ENCODE measurements at regions not wholly inside any gene's neighbourhood (a gene's known extent, or its start where the extent isn't known, plus 50 kb on each side); places are given as distances from the start of the nearest gene placed in this dataset.

DNA sequence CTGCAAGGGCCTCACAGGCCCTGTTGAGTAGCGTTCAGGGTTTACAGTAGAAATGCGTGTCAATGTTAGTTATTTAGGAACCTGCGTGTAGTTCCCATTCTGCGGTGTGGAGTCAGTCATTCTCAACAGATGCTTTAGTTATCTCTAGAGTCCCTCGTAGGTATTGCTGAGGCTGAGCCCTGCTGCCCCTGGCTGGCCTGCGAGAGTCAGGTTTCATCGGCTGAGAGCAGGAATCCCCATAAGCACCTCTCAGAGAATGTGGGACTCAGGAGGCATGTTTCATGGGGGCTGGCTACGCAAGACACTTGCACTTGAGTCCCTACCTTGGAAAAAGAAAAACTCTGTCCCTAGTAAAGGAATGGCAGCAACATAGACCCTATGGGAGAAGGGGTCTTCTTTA is 347.5 kb upstream of the ASIC2 start:
- intact Hi-C loops (cut with micrococcal nuclease): no loop called here
- TF ChIP-seq, protein P1, sequence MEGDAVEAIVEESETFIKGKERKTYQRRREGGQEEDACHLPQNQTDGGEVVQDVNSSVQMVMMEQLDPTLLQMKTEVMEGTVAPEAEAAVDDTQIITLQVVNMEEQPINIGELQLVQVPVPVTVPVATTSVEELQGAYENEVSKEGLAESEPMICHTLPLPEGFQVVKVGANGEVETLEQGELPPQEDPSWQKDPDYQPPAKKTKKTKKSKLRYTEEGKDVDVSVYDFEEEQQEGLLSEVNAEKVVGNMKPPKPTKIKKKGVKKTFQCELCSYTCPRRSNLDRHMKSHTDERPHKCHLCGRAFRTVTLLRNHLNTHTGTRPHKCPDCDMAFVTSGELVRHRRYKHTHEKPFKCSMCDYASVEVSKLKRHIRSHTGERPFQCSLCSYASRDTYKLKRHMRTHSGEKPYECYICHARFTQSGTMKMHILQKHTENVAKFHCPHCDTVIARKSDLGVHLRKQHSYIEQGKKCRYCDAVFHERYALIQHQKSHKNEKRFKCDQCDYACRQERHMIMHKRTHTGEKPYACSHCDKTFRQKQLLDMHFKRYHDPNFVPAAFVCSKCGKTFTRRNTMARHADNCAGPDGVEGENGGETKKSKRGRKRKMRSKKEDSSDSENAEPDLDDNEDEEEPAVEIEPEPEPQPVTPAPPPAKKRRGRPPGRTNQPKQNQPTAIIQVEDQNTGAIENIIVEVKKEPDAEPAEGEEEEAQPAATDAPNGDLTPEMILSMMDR (IDR thresholded peaks at IDR 0.05; ENCODE audit: unreplicated experiment): no peak
- no peaks in the 10 kb centered on the region for H3K36me3 Mint-ChIP-seq (ENCODE audit: insufficient read depth, unreplicated experiment)
- no peak overlapping the region for H3K27ac Mint-ChIP-seq (ENCODE audit: low read depth, unreplicated experiment)
- ChIA-PET CTCF (no interaction called here), POLR2A (no interaction called here)
- no peaks in the 10 kb centered on the region for H3K27me3 Mint-ChIP-seq (ENCODE audit: insufficient read depth, unreplicated experiment)
- DNase-seq (ENCODE audit: unreplicated experiment): no peak
- H3K4me1 Mint-ChIP-seq (ENCODE audit: insufficient read depth, unreplicated experiment): no peaks in the 10 kb centered on the region
- BruUV-seq (replicated peaks): no TSS peak
- H3K4me3 Mint-ChIP-seq (ENCODE audit: unreplicated experiment): no peak overlapping the region
- peaks cover 45% of the 10 kb centered on the region for H3K9me3 Mint-ChIP-seq (ENCODE audit: unreplicated experiment)

DNA sequence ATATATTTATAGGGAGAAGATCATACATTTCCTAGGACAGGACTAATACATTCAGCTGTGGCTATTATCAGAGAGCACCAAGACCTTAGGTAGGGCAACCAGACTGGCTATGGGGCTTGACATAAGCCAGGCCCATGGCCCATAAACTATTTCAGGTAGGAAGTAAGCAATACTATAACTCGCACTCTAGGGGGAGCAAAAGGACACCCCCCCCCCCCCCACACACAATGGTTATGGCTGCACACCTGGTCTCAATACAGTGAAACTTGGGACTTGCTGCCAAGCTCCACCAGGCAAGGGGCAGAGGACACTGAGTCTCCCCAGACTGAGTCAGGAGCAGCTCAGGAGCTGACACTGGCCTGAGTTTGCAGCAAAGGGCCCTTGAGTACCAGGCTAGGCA is 348.9 kb upstream of the ASIC2 start:
- no peak overlapping the region for H3K27ac Mint-ChIP-seq (ENCODE audit: low read depth, unreplicated experiment)
- H3K36me3 Mint-ChIP-seq (ENCODE audit: insufficient read depth, unreplicated experiment): no peaks in the 10 kb centered on the region
- intact Hi-C loops (cut with micrococcal nuclease): no loop called here
- no peaks in the 10 kb centered on the region for H3K27me3 Mint-ChIP-seq (ENCODE audit: insufficient read depth, unreplicated experiment)
- BruUV-seq (replicated peaks): no TSS peak
- ChIA-PET POLR2A (no interaction called here), CTCF (interaction anchor here (0.7 kb wide), 1 partner anchor 239 kb away, joined by 4 read pairs; no protein-coding TSS in a partner anchor)
- no peak overlapping the region for H3K4me3 Mint-ChIP-seq (ENCODE audit: unreplicated experiment)
- peaks cover 52% of the 10 kb centered on the region for H3K9me3 Mint-ChIP-seq (ENCODE audit: unreplicated experiment)
- no peaks in the 10 kb centered on the region for H3K4me1 Mint-ChIP-seq (ENCODE audit: insufficient read depth, unreplicated experiment)
- DNase-seq (ENCODE audit: unreplicated experiment): no peak
- TF ChIP-seq, protein P1 (IDR thresholded peaks at IDR 0.05; ENCODE audit: unreplicated experiment): no peak

DNA sequence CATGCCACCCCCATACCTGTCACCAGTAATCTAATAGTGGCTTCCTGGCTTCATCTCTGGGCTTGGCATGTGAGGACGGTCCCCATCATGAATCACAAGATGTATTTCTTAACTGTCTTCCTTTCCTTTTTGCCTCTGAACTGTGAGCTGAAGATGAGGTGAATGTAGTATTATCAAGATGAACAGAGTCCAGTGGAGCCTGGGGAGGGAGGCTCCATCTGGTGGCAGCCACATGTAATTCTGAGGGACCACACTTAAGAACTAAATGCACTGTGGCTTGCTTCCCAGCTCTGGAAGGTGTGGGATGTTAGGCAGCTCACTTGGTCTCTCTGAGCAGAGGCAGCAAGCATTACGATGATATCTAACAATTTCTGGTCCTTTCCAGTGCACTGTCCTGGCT is 354.9 kb upstream of the ASIC2 start:
- POLR2A ChIA-PET: no interaction called here
- CTCF ChIA-PET: interaction anchor here (0.8 to 1.1 kb wide), 2 partner anchors 127 to 624 kb away, joined by 3 read pairs; no protein-coding TSS in a partner anchor
- H3K4me3 Mint-ChIP-seq (ENCODE audit: unreplicated experiment): no peak overlapping the region
- intact Hi-C loops (cut with micrococcal nuclease): no loop called here
- H3K27ac Mint-ChIP-seq (ENCODE audit: low read depth, unreplicated experiment): no peak overlapping the region
- no TSS peak for BruUV-seq (replicated peaks)
- no peaks in the 10 kb centered on the region for H3K27me3 Mint-ChIP-seq (ENCODE audit: insufficient read depth, unreplicated experiment)
- H3K36me3 Mint-ChIP-seq (ENCODE audit: insufficient read depth, unreplicated experiment): no peaks in the 10 kb centered on the region
- TF ChIP-seq, protein P1 (IDR thresholded peaks at IDR 0.05; ENCODE audit: unreplicated experiment): no peak
- H3K4me1 Mint-ChIP-seq (ENCODE audit: insufficient read depth, unreplicated experiment): no peaks in the 10 kb centered on the region
- no peak for DNase-seq (ENCODE audit: unreplicated experiment)
- H3K9me3 Mint-ChIP-seq (ENCODE audit: unreplicated experiment): peaks cover 34% of the 10 kb centered on the region

DNA sequence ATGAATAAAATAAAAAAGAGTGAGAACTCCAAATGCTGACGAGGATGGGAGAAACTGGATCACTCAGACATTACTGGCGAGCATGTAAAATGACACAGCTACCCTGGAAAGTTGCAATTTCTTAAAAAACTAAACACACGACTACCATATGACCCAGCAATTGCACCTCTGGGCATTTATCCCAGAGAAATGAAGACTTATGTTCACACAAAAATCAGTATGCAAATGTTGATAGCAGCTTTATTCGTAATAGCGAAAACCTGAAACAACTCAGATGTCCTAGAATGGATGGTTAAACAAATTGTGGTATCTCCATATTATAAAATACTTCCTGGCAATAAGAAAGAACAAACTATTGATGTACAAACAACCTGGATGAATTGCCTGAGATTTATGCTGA is 357.2 kb upstream of the ASIC2 start:
- H3K36me3 Mint-ChIP-seq (ENCODE audit: insufficient read depth, unreplicated experiment): no peaks in the 10 kb centered on the region
- H3K27me3 Mint-ChIP-seq (ENCODE audit: insufficient read depth, unreplicated experiment): no peaks in the 10 kb centered on the region
- intact Hi-C loops (cut with micrococcal nuclease): no loop called here
- no peak for DNase-seq (ENCODE audit: unreplicated experiment)
- TF ChIP-seq, protein P1 (IDR thresholded peaks at IDR 0.05; ENCODE audit: unreplicated experiment): no peak
- H3K4me3 Mint-ChIP-seq (ENCODE audit: unreplicated experiment): no peak overlapping the region
- H3K9me3 Mint-ChIP-seq (ENCODE audit: unreplicated experiment): peaks cover 28% of the 10 kb centered on the region
- ChIA-PET CTCF (no interaction called here), POLR2A (no interaction called here)
- H3K27ac Mint-ChIP-seq (ENCODE audit: low read depth, unreplicated experiment): no peak overlapping the region
- no TSS peak for BruUV-seq (replicated peaks)
- H3K4me1 Mint-ChIP-seq (ENCODE audit: insufficient read depth, unreplicated experiment): no peaks in the 10 kb centered on the region

Measured in MCF 10A (cell line).